ENCODE measurements at regions not wholly inside any gene's neighbourhood (a gene's known extent, or its start where the extent isn't known, plus 50 kb on each side); places are given as distances from the start of the nearest gene placed in this dataset.
A peak's percentile ranks its signal among the peaks of the same experiment; 100 is the strongest.

DNA sequence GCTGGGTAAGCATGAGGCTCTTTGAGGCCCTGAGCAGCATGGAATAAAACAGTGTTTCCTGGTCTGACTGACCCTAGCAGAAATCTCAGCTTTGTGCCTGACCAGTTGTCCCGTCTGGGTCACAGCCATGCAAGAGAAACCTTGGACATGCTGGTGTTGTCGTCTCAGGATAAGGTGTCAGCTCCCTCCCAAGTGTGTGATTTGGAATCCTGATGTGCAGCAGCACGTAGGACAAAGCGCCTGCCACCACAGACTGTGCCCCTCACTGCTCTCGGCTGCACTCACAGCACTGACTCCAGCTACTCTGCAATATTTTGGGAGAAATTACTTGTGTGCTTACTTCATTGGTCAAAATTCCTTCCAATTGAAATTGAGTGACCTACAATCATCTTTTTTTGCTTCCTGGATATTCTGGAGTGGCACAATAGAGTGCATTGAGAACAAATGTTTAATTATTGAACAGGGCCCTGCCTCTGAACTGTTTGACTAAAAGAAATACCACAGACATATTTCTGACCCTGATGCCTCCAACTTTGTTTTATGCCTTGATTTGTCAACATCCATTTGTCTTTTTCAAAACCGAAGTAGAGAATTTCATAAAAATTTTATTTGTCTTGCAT, 352.4 kb downstream of the SOCS6 start:
- H3K4me1 Mint-ChIP-seq (ENCODE audit: low read depth) = peaks cover 3% of the 10 kb centered on the region
- no peaks in the 10 kb centered on the region for H3K27me3 Mint-ChIP-seq (ENCODE audit: low read depth)

DNA sequence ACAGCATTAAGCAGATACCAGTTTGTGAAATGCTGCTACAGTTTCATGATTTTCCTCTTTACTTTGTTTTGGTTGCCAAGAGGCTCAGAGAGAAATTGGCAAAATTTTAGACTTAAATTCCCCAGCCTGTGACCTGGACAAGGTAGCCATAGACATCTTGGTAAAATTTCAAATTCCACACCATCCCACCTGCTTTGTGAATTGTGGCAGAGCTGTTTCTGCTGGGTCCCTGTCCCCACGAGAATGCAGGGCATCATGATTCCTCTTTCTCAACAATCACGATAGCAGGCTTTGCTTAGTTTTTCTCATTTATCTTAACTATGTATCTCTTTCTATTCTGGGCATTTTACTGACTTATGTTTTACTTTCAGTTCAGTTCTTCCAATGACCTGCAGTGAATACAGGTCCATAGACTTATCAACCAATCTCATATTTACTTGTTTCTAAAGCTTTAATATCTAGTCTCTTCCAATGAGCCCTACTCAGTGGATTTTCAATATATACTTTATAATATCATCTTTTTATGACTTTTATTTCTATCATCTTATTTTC, 351.6 kb downstream of the SOCS6 start:
- DNase-seq = no peak
- peaks cover 2% of the 10 kb centered on the region for H3K36me3 Mint-ChIP-seq (ENCODE audit: insufficient read depth)
- peak in 1 of 2 donors; percentile 23 for ATAC-seq
- no peak overlapping the region for H3K4me3 Mint-ChIP-seq
- no peaks in the 10 kb centered on the region for H3K9me3 Mint-ChIP-seq
- H3K4me1 Mint-ChIP-seq (ENCODE audit: low read depth) = peaks cover 3% of the 10 kb centered on the region
- no peaks in the 10 kb centered on the region for H3K27me3 Mint-ChIP-seq (ENCODE audit: low read depth)

More for the DNA sequence above, 352.4 kb downstream of the SOCS6 start:
- no peaks in the 10 kb centered on the region for H3K9me3 Mint-ChIP-seq
- DNase-seq = no peak
- H3K36me3 Mint-ChIP-seq (ENCODE audit: insufficient read depth) = peaks cover 2% of the 10 kb centered on the region
- no peak overlapping the region for H3K4me3 Mint-ChIP-seq
- ATAC-seq = no peak

DNA sequence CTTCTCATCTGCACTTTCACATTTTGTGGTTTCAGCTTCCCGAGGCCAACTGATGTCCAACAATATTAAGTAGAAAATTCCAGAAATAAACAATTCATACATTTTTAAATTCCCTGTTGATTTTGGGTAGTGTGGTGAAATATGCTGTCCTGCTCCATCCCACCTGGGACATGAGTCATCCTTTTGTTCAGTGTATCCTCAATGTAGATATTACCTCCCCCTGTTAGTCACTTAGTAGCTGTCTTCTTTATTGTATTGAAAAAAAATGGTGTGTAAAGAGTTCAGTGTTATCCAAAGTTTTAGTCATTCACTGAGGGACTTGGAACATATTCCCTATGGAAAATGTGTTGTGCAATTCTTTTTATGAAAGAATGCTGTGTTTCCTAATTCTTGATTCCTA, 348.1 kb downstream of the SOCS6 start:
- DNase-seq (no peak), ATAC-seq (no peak)
- peaks cover 2% of the 10 kb centered on the region for H3K36me3 Mint-ChIP-seq (ENCODE audit: insufficient read depth)
- H3K4me1 Mint-ChIP-seq (ENCODE audit: low read depth) = peaks cover 7% of the 10 kb centered on the region
- no peaks in the 10 kb centered on the region for H3K9me3 Mint-ChIP-seq
- H3K27me3 Mint-ChIP-seq (ENCODE audit: low read depth) = no peaks in the 10 kb centered on the region
- H3K4me3 Mint-ChIP-seq = no peak overlapping the region

DNA sequence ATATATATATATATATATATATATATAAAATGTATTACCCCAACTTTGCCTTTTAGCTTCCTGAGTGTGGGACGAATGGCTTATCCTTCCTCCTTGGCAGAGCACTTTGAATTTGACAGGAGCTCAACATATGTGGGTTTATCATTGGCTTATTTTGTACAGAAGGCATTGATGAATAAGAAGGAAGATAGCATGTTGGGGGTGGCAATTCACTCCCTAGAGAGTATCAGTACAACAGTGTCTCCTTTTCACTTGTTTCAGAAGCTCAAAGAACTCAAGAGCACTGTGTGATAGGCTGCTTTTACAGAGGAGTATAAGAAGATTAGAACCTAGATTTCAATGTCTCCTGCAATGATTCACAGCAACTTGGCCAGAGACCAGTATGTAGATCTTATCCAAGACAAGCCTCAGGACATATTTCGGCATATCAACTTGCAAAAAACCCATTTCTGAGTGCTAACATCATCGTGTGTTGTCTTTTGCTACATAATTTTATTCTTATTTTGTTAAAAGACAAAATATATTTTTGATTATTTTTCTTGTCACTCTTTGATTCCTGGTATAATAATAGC, 345.8 kb downstream of the SOCS6 start:
- DNase-seq (no peak), ATAC-seq (no peak)
- H3K36me3 Mint-ChIP-seq (ENCODE audit: insufficient read depth) = peaks cover 2% of the 10 kb centered on the region
- H3K27me3 Mint-ChIP-seq (ENCODE audit: low read depth) = no peaks in the 10 kb centered on the region
- H3K9me3 Mint-ChIP-seq = no peaks in the 10 kb centered on the region
- H3K4me1 Mint-ChIP-seq (ENCODE audit: low read depth) = peaks cover 15% of the 10 kb centered on the region
- no peak overlapping the region for H3K4me3 Mint-ChIP-seq

DNA sequence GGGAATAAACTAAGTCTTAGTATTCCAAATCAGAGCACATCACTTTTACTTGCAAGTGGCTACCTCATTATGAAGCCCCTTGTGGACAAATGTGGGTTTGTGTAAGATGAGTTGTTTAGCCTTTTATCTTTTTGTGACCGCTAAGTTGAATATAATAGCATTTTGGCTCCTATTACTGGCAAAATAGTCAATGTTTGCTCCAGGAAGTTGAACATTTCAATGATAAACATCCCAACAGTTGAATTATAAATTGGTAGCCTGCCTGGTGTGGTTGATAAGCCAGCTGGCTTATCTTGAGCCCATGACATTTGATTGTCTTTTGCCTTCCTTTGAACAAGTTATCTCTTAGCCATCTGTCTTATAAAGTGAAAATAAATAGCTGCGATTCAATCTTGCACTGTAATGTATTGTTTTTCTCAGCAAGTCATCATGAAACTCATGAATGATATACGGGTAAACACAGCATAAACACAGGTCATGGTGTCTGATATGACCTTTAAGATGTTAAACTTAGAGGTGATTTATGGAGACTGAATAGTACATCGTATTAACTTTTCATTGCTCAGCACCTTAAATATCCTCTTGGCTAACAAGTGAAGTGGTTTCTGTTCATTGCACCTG, 338.4 kb downstream of the SOCS6 start:
- Mint-ChIP-seq H3K4me3 (no peak overlapping the region), H3K36me3 (ENCODE audit: insufficient read depth) (no peaks in the 10 kb centered on the region), H3K4me1 (ENCODE audit: low read depth) (peaks cover 46% of the 10 kb centered on the region), H3K27me3 (ENCODE audit: low read depth) (no peaks in the 10 kb centered on the region), H3K9me3 (peaks cover 9% of the 10 kb centered on the region)
- DNase-seq (no peak), ATAC-seq (no peak)

DNA sequence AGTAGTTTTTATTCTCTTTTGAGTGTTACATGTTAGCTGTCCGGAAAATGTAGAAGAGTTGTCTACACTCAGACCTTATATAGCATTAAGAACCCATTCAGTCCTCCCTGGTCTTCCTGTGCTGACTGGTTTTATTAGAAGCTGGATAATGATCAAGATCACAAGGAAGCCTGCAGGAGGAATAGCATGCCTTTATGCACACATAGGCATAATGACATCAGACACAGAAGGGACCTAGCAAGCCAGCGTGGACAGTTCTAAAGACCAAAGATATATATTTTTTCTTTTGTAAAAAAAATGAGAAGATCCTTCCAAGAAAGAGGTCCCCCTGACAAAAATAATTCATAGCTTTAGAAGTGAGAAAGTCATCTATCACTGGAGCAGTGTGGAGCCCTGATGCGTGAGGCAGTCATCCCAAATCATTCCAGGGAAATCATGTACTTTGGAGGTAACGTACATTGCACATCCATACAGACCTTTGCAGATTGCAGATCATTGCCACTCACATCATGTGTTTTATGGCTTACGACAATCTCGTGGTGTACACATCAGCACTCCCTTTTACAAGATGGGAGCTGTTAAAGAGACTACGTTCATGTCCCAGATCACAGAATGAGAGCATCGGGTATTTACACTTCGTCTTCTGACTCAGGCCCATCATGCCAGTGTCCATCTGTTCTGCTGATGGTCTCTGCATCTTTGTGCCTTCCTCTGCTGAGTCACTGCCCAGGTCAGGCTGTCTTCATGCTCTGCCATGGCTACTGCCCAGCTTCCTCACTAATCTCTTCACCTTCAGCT, 334.0 kb downstream of the SOCS6 start:
- peaks cover 9% of the 10 kb centered on the region for H3K9me3 Mint-ChIP-seq
- peaks cover 64% of the 10 kb centered on the region for H3K4me1 Mint-ChIP-seq (ENCODE audit: low read depth)
- H3K27me3 Mint-ChIP-seq (ENCODE audit: low read depth) = no peaks in the 10 kb centered on the region
- H3K4me3 Mint-ChIP-seq = no peak overlapping the region
- H3K36me3 Mint-ChIP-seq (ENCODE audit: insufficient read depth) = no peaks in the 10 kb centered on the region
- ATAC-seq (peak in 1 of 2 donors; percentile 24), DNase-seq (no peak)

DNA sequence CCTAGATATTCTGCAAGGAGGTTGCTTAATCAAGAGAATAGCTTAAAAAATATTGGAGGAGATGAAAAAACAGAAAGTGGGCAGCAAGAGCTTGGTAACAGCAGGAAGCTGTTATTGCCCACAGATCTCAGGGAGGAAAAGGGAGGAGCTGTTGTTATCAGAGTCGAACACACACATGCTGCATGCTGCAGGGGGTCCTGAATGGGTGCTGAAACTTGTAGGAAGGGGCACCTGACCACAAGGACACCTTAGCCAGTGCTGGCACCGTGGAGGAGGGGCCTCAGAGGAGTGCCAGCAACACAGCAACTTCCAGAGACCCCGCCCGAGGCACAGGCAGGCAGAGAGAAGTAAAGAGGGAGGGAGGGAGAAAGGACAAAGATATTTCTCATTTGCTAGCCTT, 332.9 kb downstream of the SOCS6 start:
- no peak for DNase-seq
- no peaks in the 10 kb centered on the region for H3K27me3 Mint-ChIP-seq (ENCODE audit: low read depth)

DNA sequence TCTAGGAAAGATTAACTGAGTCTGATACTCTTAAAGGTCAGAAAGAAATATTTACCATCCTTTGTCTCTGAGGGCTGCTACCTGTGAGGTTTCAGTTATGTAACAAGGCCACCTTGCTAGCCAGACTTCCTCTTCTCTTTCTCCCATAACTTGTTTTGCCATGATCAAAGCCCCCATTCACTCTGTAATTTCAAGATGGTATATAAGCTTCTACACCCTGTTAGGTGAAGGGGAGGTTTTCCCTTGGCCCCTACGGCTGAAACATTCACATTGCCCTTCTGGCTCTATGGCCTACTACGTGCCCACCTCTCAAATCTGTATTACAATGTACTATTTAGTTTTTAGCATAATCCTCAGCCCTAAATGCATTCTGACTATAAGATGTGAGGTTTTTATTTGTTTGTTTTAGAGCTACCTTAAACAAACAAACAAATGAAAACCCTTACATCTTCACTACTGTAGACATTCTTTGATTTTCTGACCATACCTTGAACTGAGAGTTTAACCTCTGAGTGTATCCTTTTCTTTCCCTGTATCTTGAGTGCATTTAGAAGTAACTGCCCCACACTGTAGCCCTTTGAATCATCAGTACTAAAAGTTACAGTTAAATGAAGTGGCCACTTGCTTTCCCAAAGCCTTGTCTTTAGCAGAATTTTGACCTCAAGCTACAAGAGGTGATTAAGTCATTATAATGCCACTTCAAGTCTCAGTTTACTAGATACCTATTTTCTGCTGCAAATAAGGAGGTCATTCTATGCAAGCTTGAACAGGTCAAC, 332.2 kb downstream of the SOCS6 start:
- Mint-ChIP-seq H3K36me3 (ENCODE audit: insufficient read depth) (no peaks in the 10 kb centered on the region), H3K27me3 (ENCODE audit: low read depth) (no peaks in the 10 kb centered on the region), H3K9me3 (peaks cover 7% of the 10 kb centered on the region), H3K4me1 (ENCODE audit: low read depth) (peaks cover 54% of the 10 kb centered on the region), H3K4me3 (peak overlapping the region; percentile 75)
- ATAC-seq (no peak), DNase-seq (no peak)

More for the DNA sequence above, 332.9 kb downstream of the SOCS6 start:
- peaks cover 55% of the 10 kb centered on the region for H3K4me1 Mint-ChIP-seq (ENCODE audit: low read depth)
- peak; percentile 50 to 66 for ATAC-seq
- peaks cover 9% of the 10 kb centered on the region for H3K9me3 Mint-ChIP-seq
- no peaks in the 10 kb centered on the region for H3K36me3 Mint-ChIP-seq (ENCODE audit: insufficient read depth)
- H3K4me3 Mint-ChIP-seq = peak overlapping the region; percentile 75

DNA sequence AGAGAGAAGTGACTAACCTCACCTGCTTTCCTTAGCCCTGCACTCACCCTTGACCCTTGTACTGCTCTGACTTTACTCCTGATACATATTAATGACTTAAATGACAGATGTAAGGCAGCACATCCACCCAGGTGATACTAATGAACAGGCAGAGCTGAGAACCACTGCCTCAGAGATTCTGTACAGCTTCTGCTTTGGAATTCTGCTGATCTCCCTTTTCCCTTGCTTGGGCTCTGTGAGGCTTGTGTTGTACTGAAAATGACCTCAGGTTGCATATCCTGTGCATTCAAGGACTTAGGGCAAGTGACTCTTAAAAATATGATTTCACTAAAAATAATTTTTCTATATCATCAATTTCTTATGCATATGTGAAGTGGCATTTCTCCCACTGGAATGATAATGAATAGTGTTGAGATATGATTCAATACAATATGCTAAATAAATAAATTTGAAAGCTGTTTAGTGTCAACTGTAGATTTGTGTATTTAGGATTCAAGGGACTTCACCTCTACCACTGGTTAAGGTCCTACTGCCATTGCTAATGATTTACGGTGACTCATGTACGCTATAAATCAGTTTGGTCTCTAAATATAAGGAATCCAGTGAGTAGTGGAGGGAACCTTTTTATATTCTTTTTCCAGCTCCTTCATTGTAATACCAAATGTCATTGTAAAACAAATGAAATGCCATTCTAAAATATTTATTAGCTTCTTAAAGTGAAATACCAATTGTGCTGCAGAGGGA, 328.3 kb downstream of the SOCS6 start:
- DNase-seq (no peak), ATAC-seq (no peak)
- Mint-ChIP-seq H3K4me1 (ENCODE audit: low read depth) (peaks cover 30% of the 10 kb centered on the region), H3K9me3 (peaks cover 4% of the 10 kb centered on the region), H3K27me3 (ENCODE audit: low read depth) (no peaks in the 10 kb centered on the region), H3K36me3 (ENCODE audit: insufficient read depth) (peaks cover 2% of the 10 kb centered on the region), H3K4me3 (no peak overlapping the region)

DNA sequence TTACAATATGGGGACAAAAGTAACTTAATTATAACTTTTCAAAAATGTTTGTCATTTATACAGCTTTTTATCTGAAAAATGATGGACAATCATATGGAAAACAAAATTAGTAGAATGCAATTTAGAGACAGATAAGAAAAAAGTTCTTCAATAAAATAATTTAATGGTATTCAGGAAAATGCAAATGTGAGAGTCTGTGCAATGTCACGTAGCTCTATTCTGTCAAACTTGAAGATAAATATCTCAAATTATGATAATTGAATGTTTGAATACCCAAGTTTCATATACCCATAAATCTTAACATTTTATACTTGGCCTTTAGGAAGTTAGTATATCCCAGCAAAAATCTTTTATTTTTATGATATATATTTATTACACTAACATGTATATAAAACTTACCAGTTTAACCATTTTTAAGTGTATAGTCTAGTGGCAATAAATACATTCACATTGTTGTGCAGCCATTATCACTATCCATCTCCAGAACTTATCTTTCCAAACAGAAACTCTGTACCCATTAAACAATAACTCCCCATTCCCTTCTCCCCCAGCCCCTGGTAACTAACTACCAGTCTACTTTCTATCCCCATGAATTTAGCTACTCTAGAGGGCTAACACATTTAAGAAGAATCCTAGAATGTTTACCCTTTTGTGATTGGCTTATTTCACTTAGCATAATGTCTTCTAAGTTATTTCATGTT, 311.5 kb downstream of the SOCS6 start:
- DNase-seq (no peak), ATAC-seq (no peak)
- H3K4me1 Mint-ChIP-seq (ENCODE audit: low read depth) = peaks cover 9% of the 10 kb centered on the region
- no peaks in the 10 kb centered on the region for H3K36me3 Mint-ChIP-seq (ENCODE audit: insufficient read depth)
- peak overlapping the region; percentile 59 for H3K4me3 Mint-ChIP-seq
- H3K27me3 Mint-ChIP-seq (ENCODE audit: low read depth) = no peaks in the 10 kb centered on the region
- peaks cover 4% of the 10 kb centered on the region for H3K9me3 Mint-ChIP-seq

DNA sequence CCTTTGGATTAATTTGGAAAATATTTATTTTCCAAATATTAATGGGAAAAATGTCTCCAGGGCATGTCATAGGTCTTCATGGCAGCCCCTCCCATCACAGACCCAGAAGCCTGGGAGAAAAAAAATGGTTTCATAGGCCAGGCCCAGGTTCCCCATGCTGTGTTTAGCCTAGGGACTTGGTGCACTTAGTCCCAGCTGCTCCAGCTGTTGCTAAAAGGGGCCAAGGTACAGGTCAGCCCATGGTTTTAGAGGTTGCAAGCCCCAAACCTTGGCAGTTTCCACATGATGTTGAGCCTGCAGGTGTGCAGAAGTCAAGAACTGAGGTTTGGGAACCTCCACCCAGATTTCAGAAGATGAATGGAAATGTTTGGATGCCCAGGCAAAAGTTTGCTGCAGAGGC, 309.6 kb downstream of the SOCS6 start:
- no peaks in the 10 kb centered on the region for H3K27me3 Mint-ChIP-seq (ENCODE audit: low read depth)
- ATAC-seq (no peak), DNase-seq (no peak)
- H3K9me3 Mint-ChIP-seq = no peaks in the 10 kb centered on the region
- H3K4me3 Mint-ChIP-seq = no peak overlapping the region
- peaks cover 7% of the 10 kb centered on the region for H3K4me1 Mint-ChIP-seq (ENCODE audit: low read depth)
- H3K36me3 Mint-ChIP-seq (ENCODE audit: insufficient read depth) = no peaks in the 10 kb centered on the region

DNA sequence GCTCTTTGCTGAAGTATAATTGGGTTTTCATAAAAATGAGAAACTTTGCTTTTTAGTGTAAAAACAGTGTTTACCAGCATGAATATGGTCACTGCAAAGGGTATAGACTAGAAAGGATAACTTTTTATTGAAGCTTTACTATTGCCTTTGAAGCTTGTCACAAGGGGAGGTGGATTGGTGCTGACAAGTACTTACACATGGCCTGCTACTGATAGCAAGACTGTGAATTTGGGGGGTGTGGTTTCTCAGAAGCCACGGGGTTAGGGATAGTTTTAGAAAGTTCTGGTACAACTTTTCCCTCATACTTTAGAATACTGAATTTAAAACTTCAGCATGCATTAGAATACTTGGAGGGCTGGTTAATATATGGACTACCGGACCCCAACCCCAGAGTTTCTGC, 294.1 kb downstream of the SOCS6 start:
- H3K27me3 Mint-ChIP-seq (ENCODE audit: low read depth) = no peaks in the 10 kb centered on the region
- peaks cover 26% of the 10 kb centered on the region for H3K9me3 Mint-ChIP-seq
- no peak for DNase-seq
- ATAC-seq = no peak
- H3K36me3 Mint-ChIP-seq (ENCODE audit: insufficient read depth) = no peaks in the 10 kb centered on the region
- H3K4me1 Mint-ChIP-seq (ENCODE audit: low read depth) = no peaks in the 10 kb centered on the region
- H3K4me3 Mint-ChIP-seq = no peak overlapping the region

DNA sequence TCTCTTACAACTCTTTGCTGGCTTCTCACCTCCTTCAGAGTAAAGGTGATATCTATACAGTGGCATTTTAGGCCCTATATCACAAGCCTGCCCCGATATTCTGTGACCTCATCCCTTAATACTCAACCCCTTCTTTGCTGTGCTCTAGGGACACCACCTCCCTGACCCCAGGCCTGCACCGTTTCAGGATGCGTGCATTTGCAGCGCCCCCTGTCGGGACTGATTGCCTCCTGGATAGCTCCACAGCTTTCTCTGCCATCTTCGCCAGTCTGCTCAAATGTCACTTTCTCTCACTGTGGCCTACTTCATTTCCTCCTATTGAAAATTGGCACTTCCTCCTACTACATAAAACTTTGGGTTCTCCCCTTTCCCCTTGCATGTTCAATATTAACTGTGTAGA, 289.6 kb downstream of the SOCS6 start:
- H3K36me3 Mint-ChIP-seq (ENCODE audit: insufficient read depth) = no peaks in the 10 kb centered on the region
- H3K4me1 Mint-ChIP-seq (ENCODE audit: low read depth) = no peaks in the 10 kb centered on the region
- H3K27me3 Mint-ChIP-seq (ENCODE audit: low read depth) = no peaks in the 10 kb centered on the region
- H3K9me3 Mint-ChIP-seq = peaks cover 6% of the 10 kb centered on the region
- DNase-seq = no peak
- no peak for ATAC-seq
- no peak overlapping the region for H3K4me3 Mint-ChIP-seq
